Activated CD4-positive, alpha-beta T cell treated with anti-CD3 and anti-CD28 coated beads, Interleukin-10, Interleukin-2, amounts not matched to agents 100 ng/mL and 50 ng/mL, durations not matched to agents 16 hours and 8 hours (primary cell): ENCODE measurements at regions not wholly inside any gene's neighbourhood (a gene's known extent, or its start where the extent isn't known, plus 50 kb on each side); places are given as distances from the start of the nearest gene placed in this dataset.

Experiments
- DNase-seq: peaks from one replicate; pipeline ENCODE4 v3.0.0-alpha.2; 2020

GRCh38 chr2:160973991-160974390 lies 186.2 kb upstream of the TANK start:
- DNase-seq, result no peak

GRCh38 chr2:160974803-160975202 lies 185.4 kb upstream of the TANK start:
- no peak for DNase-seq

- no peak for DNase-seq
These were observed 183.4 kb upstream of the TANK start for GRCh38 chr2:160976797-160977196.

- DNase-seq, result no peak
These were observed 182.9 kb upstream of the TANK start for GRCh38 chr2:160977376-160977775.

- no peak for DNase-seq
These were observed 182.4 kb upstream of the TANK start for GRCh38 chr2:160977854-160978253.

- DNase-seq, result no peak
These were observed 175.7 kb upstream of the TANK start for GRCh38 chr2:160984426-160985077.

- no peak for DNase-seq
These were observed 170.4 kb upstream of the TANK start for GRCh38 chr2:160989778-160990177.

GRCh38 chr2:160993654-160994061 lies 166.6 kb upstream of the TANK start:
- DNase-seq, result no peak

- DNase-seq, result peak; percentile 85
These were observed 165.9 kb upstream of the TANK start for GRCh38 chr2:160994141-160995002.

- DNase-seq, result no peak
These were observed 163.6 kb upstream of the TANK start for GRCh38 chr2:160996584-160996983.

- DNase-seq, result no peak
These were observed 155.8 kb upstream of the TANK start for GRCh38 chr2:161004379-161004778.

GRCh38 chr2:161005170-161005569 lies 155.1 kb upstream of the TANK start:
- DNase-seq, result no peak

- no peak for DNase-seq
These were observed 151.9 kb upstream of the TANK start for GRCh38 chr2:161008311-161008710.

- DNase-seq, result no peak
These were observed 149.7 kb upstream of the TANK start for GRCh38 chr2:161010503-161011015.

- DNase-seq, result no peak
These were observed 142.3 kb upstream of the TANK start for GRCh38 chr2:161017780-161018470.

- DNase-seq, result no peak
These were observed 140.9 kb upstream of the TANK start for GRCh38 chr2:161019311-161019710.

- no peak for DNase-seq
These were observed 139.8 kb upstream of the TANK start for GRCh38 chr2:161020437-161020836.

- DNase-seq, result no peak
These were observed 131.6 kb upstream of the TANK start for GRCh38 chr2:161028581-161028980.

- DNase-seq, result no peak
These were observed 130.9 kb upstream of the TANK start for GRCh38 chr2:161029321-161029720.

- no peak for DNase-seq
These were observed 129.8 kb upstream of the TANK start for GRCh38 chr2:161030260-161031063.

GRCh38 chr2:161031511-161031910 lies 128.7 kb upstream of the TANK start:
- DNase-seq, result no peak

- DNase-seq, result no peak
These were observed 127.6 kb upstream of the TANK start for GRCh38 chr2:161032635-161033034.
